ENCODE measurements at regions not wholly inside any gene's neighbourhood (a gene's known extent, or its start where the extent isn't known, plus 50 kb on each side); places are given as distances from the start of the nearest gene placed in this dataset.

GRCh38 chr10:36677431-36677768 lies 448.0 kb upstream of the ANKRD30A start:
- TF ChIP-seq ZSCAN29 (IDR thresholded peaks at IDR 0.05) (no peak), REST (IDR thresholded peaks at IDR 0.05; ENCODE audit: low read depth, low read length) (no peak), EZH2 (IDR thresholded peaks at IDR 0.05; ENCODE audit: borderline replicate concordance, control insufficient read depth, low read depth, low read length) (no peak), POLR2AphosphoS5 (IDR thresholded peaks at IDR 0.05; ENCODE audit: low read length) (no peak), SMC3 (IDR thresholded peaks at IDR 0.05; ENCODE audit: borderline replicate concordance, low read length) (no peak), FOXK2 (IDR thresholded peaks at IDR 0.05) (no peak), ASH2L (IDR thresholded peaks at IDR 0.05; ENCODE audit: borderline replicate concordance, low read depth) (no peak), NR2C2 (IDR thresholded peaks at IDR 0.05; ENCODE audit: borderline replicate concordance, control insufficient read depth, insufficient read length, low read depth) (no peak), ESRRA (IDR thresholded peaks at IDR 0.05; ENCODE audit: low read length) (no peak), KAT2A (conservative IDR thresholded peaks at IDR 0.05; ENCODE audit: control insufficient read depth, low read depth, low read length) (no peak)
- TF ChIP-seq, protein P1, sequence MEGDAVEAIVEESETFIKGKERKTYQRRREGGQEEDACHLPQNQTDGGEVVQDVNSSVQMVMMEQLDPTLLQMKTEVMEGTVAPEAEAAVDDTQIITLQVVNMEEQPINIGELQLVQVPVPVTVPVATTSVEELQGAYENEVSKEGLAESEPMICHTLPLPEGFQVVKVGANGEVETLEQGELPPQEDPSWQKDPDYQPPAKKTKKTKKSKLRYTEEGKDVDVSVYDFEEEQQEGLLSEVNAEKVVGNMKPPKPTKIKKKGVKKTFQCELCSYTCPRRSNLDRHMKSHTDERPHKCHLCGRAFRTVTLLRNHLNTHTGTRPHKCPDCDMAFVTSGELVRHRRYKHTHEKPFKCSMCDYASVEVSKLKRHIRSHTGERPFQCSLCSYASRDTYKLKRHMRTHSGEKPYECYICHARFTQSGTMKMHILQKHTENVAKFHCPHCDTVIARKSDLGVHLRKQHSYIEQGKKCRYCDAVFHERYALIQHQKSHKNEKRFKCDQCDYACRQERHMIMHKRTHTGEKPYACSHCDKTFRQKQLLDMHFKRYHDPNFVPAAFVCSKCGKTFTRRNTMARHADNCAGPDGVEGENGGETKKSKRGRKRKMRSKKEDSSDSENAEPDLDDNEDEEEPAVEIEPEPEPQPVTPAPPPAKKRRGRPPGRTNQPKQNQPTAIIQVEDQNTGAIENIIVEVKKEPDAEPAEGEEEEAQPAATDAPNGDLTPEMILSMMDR (IDR thresholded peaks at IDR 0.05 in 2 of 3, conservative IDR thresholded peaks at IDR 0.05 in 1 of 3; ENCODE audit: control insufficient read depth in 2 of 3, extremely low read depth in 1 of 3, insufficient read depth in 1 of 3, low read depth in 3 of 3, low read length in 3 of 3) = no peak
- TF ChIP-seq, protein P2, sequence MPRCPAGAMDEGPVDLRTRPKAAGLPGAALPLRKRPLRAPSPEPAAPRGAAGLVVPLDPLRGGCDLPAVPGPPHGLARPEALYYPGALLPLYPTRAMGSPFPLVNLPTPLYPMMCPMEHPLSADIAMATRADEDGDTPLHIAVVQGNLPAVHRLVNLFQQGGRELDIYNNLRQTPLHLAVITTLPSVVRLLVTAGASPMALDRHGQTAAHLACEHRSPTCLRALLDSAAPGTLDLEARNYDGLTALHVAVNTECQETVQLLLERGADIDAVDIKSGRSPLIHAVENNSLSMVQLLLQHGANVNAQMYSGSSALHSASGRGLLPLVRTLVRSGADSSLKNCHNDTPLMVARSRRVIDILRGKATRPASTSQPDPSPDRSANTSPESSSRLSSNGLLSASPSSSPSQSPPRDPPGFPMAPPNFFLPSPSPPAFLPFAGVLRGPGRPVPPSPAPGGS (IDR thresholded peaks at IDR 0.05; ENCODE audit: borderline replicate concordance, insufficient read depth, low read depth, low read length, poor library complexity, severe bottlenecking) = no peak
